Frontal cortex (tissue), 3 donors: ENCODE measurements at regions not wholly inside any gene's neighbourhood (a gene's known extent, or its start where the extent isn't known, plus 50 kb on each side); places are given as distances from the start of the nearest gene placed in this dataset.

ENCODE experiments used
- DNase-seq, 2 donors: peaks; one replicate each; pipeline ENCODE4 v3.0.0; 2012; ENCODE audit warnings: low spot score in 2 of 2
- FAIRE-seq: peaks from 2 replicates; lab custom pipeline; 2012; peaks lifted over from hg19 to GRCh38; lab: Jason Lieb, UNC
- donor health status: control.
- donor health status: control.
- donor health status: control.

DNA sequence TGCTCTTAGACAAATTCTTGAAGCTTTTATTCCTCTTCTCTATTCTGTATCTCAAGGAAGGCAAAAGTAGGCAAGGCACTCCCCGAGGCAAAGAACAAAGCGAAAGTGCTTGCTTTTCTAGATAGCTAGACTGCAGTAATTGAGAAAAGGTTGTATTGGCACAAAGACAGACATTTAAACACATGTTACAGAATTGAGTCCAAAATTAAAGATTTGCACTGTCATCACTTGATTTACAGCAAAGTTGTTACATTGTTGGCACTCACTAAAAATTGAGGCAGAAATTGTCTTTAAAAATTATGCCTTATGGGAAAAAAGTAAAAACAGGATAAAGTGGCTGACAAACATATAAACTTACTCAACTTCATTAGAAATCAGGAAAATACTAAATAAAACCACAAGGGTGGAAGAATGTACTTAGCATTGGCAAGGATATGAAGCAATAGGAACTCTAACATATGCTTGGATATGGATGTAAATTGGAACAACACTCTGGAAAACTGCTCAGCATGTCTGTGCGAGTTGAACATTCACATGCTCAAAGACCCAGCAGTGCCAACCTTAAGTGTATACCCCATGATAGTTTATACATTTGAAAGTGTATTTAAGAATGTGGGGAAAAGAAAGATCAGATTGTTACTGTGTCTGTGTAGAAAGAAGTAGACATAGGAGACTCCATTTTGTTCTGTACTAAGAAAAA lies 491.3 kb downstream of the GLRX3 start:
- no peak for DNase-seq
- FAIRE-seq: no peak

DNA sequence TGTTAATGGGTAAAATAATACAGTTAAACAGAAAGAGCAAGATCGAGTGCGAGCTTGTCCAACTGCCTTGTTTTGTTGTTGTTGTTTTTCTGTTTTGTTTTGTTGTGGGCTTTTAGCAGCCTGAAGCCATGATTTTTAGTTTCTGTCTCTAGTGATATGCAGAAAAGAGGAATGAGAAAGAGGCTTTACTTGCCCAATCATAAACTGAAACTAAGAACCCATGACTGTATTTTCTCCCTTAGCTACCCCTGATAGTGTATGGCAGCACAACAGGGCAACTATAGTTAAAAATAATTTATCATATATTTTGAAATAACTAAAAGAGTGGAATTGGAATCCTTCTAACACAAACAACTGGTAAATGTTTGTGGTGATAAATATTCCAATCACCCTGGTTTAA lies 493.9 kb downstream of the GLRX3 start:
- FAIRE-seq (no peak), DNase-seq (no peak)

DNA sequence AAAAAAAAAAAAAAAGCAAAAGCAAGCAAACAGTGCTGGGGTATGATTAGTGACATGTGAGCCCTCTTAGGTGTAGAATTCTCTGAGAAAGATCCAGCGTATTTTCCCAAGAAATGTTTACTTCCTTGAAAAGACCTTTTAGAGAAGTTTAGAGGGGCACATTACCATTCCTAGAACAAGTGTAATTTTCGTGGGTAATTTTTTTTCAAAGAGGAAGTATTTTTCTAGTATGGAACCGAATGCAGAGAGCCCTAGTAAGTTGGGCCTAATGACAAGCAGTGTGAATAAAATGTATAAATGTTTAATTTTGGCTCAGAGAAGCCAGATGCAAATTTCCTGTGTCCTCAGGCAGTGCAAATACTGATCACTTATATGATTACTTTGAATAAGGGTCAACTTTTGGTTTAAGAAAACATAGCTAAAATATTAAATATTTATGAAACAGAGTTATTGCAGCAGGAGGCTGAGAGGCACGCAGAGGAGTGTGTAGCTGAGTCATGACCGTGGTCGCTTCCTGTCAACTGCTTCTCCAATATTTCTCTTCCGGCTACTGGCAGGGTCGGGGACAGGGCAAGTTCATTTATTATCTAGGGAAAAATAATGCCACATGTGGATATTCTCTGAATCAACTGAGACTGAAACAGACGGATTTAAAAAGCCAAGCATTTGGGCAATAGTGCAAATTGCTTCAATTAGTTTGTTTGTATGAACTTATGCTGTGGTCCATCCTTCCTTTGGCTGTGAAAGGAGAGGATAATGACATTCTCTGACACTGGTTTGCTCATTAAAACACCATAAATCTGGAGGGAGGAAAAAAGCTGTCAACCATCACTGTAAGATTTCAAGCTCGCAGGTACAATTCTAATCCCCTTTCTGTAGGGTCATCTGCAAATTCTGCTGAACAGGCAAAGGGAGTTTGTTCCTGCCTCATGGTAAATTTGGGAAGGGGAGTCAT lies 495.2 kb downstream of the GLRX3 start:
- FAIRE-seq (no peak), DNase-seq (no peak)

DNA sequence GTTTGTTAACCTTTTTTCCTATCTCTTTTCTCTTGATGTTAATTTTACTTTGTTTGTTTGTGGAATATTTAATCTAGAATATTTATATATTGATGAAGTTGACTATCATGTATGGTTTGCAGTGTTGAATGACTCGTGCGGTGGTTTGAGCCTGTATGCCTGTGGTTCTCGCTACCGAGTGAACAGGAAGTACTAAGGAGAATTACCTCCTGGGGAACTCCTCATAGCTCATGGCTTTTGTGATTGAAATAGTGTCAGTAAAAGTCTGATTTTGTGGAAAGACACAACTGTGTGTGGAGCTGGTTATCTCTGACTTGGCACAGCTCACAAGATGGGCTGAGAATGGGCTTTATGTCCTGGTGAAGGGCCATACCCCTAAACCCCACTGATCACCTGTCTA lies 498.6 kb downstream of the GLRX3 start:
- FAIRE-seq (no peak), DNase-seq (no peak)

DNA sequence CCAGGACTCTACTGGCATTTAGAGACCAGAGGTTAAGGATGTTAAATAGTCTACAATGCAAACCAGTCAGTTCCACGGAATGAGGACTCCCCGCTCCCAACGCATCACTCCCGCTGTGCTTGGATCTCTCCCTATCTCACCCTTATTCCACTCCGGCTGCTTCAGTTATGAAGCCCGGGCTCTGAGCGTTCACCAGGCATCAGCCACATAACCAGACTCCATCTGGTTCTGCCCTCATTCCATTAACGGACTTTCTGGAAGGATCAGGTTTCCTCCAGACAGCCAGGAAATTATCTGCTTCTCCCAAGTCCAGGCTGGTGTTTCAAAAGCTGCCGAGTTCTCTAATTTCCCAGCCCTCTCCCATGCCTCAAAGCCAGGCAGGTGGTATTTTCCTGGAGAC lies 499.3 kb downstream of the GLRX3 start:
- FAIRE-seq (no peak), DNase-seq (no peak)

DNA sequence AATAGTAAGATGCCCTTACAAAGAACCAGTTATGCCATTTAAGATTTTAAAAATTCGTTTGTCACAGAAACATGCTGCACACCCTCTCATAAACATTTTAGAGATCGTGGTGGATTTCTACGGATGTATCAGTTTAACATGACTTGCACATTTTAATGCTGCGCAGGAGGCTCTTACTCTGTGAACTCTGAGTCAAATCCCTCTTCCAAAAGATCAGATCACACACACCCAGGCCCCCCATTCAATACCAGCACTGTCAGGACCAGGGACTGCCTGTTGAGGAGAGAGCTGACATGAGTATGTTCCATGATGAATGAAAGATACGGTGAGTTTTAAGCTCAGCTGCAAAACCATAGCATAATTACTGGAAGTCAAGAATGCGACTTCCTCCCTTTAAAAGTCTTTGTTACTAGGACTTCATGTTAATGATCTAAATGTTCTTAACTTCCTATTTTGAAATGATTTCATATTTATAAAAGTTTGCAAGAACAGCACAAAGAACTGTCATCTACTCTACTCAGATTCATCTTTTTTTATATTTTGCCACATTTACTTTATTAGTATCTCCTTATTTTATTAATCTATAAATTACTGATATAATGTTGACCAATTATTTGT lies 500.2 kb downstream of the GLRX3 start:
- DNase-seq: no peak
- no peak for FAIRE-seq

DNA sequence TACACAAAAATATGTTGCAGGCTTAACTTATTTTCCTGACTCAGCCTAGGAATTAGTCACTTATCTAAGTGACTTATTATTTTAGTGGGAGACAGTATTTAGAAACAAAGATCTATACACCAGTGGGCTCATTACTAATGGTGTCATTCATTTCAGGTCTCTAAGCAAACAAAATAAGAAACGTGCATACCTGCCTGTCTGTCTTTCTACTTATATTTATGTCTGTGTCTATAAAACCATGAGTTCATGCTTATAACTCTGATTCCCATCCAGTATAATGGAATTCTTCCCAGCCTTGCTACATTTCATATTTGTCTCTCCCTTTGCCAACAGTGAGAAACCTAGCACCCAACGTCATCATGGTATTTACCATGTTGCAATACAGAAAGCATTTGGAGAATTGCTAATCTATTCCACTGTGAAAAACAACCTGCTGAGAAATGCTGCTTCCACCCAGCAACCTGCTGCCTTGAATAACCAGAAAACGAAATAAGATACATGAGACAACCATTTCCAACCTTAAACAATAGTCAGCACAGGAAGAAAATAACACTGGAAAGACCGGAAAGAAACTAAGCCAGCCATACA lies 501.0 kb downstream of the GLRX3 start:
- FAIRE-seq (no peak), DNase-seq (no peak)

DNA sequence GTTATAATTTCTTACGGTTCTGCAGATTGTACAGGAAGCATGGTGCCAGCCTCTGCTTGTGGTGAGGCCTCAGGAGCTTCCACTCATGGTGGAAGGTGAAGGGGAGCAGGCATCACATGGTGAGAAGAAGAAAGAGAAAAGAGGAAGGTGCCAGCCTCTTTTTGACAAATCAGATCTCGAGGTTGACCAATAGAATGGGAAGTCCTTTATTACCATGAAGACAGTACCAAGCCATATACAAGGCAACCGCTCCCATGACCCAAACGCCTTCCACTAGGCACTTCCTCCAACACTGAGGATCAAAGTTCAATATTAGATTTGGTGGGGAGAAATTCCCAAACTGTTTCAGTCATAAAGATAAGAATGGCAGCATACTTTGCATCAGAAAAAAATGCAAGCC lies 502.8 kb downstream of the GLRX3 start:
- no peak for FAIRE-seq
- no peak for DNase-seq

DNA sequence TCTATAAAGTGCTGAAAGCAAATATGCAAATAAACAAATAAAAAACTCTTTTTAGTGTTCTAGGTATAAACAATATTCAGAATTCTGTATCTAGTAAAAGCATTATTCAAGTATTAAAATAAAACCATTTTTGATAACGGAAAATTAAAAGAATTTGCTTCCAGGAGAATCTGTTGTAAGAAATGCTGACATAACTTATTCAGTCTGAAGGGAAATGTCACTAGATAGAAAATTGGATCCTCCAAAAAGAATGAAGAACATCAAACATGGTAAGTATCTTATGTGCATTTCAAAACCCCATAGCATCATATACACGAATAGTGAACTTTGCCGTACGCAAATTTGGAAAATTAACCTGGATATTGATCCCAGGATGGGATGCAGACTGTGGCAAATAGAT lies 506.7 kb downstream of the GLRX3 start:
- DNase-seq (no peak), FAIRE-seq (no peak)

DNA sequence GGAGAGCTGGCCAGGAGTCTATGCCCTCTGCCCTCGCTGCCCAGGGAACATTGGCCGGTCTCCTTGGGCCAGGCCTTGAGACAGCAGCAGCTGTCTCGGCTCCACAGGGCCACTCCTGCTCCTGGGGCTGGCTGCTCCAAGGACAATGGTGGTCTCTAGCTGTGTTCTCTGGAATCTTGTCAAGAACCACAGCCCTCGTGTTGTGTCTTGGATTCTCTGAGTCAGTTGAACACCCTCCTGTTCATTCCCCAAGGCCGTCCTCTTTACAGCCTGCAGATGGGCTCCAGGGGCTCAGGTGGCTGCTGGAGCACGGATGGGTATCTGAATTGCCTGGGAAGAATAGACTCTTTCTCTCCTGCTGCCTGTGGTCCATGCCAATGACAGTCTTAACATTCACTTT lies 511.1 kb downstream of the GLRX3 start:
- FAIRE-seq (no peak), DNase-seq (no peak)

DNA sequence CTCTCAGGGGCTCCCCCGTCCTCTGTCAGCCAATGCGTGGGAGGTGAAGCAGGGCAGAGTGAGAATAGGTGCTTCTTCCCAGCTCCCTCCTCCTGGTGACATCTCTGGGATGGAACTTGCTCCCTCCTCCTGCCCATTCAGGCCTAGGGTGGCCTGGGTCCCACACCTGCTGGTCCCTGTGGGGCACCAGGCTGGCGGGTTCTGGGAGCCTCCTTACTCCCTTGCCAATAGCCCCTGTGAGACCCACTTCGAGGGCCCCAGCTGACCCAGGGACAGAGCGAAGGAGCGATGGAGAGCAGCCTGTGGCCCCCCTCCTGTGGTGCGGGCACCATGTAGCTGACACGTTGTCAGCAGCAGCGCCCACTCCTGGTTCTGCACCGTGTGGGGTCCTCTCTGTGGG lies 512.6 kb downstream of the GLRX3 start:
- DNase-seq (no peak), FAIRE-seq (no peak)

DNA sequence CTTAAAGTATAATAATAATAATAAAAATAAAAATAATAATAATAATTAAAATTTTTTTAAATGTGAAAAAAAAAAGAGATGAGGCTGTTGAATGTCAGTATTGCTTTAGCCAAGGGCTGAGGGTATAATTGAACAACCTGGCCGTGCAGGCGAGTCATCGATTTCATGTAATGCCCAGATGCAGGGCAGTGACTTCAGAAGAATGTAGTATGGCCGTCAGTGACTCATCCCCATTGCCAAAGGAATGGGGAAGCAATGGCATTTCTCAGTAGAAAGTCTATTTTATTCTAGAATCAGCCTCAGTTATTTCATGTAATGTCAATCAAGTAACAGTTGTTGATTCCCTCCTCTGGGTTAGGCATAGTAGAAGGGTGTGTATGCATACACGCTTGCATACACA lies 516.4 kb downstream of the GLRX3 start:
- no peak for FAIRE-seq

DNA sequence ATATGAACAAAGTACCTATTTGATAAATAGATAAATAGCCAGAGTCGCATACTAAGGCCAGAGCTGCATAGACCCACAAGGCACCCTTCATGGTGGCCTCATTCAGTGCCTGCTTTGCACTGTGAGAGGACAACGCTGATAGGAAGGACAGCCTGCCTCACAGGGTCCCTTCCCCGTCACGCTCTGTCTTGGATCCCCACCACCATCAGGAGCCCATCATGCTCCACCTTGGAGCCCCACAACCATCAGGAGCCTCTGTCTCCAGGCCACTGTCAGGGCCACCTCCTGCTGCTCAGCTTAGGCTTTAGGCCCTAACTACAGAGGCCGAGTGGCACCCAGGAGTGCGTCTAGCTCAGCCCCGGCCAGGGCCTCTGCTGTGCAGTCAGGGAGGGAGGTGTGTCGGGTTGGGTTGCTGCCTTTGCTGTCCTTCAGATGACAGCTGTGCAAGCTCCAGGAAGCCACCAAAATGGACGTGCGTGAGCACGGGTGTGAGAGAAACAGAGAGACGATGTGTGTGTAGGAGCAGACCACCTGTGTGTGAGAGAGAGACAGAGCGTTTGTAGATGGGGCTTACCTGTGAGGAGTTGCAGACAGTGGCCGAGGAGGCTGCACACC lies 516.9 kb downstream of the GLRX3 start:
- FAIRE-seq: no peak
- DNase-seq: no peak

More for the DNA sequence above, 516.4 kb downstream of the GLRX3 start:
- no peak for DNase-seq

DNA sequence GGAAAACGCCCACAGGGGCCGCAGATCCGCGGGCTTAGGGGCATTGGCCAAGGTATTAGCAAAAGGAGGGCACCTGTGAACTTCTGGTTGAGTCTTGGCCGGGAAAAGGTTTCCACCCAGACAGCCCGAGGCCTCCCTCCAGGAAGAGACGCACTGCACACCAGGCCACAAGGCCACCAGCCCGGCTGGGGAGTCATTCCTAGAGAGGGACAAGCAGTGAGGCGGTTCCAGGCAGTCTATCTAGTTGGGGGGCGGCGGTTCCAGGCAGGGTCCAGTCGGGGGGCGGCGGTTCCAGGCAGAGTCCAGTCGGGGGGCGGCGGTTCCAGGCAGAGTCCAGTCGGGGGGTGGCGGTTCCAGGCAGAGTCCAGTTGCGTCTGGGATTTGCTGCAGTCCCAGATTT lies 518.5 kb downstream of the GLRX3 start:
- DNase-seq: no peak
- no peak for FAIRE-seq

DNA sequence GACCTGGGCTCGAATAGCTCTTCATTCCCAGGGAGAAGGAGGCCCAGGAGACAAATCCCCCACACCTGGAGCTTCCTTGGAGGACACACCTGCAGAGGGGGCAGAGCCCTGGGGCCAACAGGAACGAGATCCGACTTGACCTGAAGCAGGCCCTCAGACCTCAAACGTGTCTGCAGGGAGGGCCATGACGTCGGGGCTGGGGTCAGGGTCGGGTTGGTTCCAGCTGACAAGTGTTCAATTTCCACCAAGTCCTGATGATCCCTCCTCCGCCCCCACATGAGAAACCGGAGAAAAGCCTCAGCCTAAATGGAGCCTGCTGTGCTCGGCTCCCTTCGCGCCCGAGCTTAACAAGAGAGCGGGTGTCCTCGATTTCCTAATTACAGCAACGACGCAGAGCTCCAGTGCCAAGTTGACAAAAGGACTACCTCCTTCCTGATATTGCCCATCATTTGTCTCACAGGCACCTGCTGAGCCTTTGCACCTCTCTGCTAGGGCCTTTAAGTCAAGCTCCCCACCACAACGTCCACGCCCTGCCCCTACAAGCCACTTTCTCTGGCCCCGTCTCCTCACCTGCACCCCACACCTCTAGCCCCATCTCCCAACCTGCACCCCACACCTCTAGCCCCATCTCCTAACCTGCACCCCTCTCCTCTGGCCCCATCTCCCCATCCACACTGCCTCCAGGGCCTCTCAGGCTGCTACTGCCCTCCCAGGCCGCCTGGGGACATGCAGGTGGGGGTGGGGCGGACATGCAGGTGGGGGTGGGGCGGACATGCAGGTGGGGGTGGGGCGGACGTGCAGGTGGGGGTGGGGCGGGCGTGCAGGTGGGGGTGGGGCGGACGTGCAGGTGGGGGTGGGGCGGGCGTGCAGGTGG lies 519.4 kb downstream of the GLRX3 start:
- no peak for FAIRE-seq
- no peak for DNase-seq

DNA sequence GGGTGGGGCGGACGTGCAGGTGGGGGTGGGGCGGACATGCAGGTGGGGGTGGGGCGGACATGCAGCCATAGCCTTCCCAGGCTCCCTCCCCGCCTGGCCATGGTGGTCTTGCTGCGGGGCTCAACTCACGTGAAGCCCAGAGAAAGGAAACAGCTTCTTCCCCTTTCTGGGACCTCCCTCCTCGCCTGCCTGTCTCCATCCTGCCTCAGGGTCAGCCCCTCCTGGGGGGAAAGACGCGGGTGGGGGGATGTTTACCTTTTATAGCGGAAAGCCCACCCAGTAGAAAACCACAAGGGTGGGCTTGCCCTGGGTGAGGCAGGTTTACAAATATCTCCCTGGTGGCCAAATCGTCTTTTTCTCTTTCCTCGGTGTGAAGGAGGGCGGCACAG lies 520.0 kb downstream of the GLRX3 start:
- FAIRE-seq (no peak), DNase-seq (no peak)

DNA sequence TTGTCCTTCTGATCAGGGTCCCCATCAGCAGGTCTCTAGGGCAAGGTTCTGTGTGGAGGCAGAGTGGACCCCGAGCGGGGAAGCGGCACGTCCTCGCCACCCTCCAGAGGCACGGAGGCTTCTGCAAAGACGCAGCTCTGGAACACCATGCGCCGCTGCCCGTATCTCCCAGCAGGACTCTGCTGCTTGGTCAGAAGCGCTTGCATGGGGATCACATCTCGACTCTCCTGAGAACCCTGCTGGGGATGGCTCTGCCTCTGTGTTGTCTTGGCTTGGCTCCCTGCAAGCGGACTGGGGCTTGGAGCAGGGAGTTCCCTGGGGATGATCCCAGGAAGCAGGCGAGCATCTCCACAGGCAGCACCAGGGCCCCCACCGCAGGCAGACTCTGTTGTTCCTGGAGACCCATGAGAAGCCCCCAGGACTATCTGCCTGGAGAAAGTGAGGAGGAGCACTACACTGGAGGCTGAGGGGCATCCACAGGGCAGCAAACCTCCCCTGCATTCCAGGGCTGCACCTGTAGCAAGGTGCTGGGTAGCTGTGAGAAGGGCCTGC lies 520.5 kb downstream of the GLRX3 start:
- no peak for FAIRE-seq

DNA sequence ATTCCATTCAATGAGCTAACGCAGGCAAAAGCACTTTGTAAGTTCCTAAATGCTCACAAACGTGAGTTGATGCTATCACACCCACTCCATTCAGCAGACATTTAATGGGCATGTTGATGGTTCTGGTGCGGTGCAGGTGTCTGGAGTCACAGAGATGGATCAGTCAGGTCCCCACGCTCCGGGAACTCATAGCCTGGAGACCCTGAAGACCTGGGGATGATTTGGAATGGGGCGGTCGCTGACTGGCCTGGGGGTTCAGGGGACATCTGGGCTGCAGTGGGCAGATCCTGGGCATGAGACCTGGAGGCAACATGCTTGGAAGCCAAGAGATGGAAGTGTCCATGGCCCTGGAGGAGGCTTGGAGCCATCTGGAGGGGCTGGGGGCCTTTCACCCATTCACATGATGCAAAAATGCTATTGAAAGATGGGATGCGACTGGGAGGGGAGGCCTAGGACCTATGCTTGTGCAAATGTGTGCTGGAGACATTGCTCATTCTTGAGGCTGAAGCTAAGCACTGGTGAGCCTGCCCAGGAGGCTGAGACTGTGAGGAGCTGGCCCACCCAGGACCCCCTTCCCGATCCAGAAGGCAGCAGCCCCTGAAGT lies 522.6 kb downstream of the GLRX3 start:
- no peak for DNase-seq
- FAIRE-seq: no peak

More for the DNA sequence above, 520.5 kb downstream of the GLRX3 start:
- DNase-seq: no peak
